Endothelial cell (in vitro differentiated cells): ENCODE measurements at regions not wholly inside any gene's neighbourhood (a gene's known extent, or its start where the extent isn't known, plus 50 kb on each side); places are given as distances from the start of the nearest gene placed in this dataset.

Experiments
- DNase-seq: peaks from one replicate; pipeline ENCODE4 v3.0.0; 2021; ENCODE audit warnings: low spot score
- H3K27ac Mint-ChIP-seq: one replicate; pipeline ENCODE4 v1.8.0; 2021; ENCODE audit warnings: mixed read lengths, inconsistent platforms; ENCODE audit not compliant: unreplicated experiment
- H3K27me3 Mint-ChIP-seq: one replicate; pipeline ENCODE4 v1.8.0; 2021; ENCODE audit warnings: mild to moderate bottlenecking, moderate library complexity, mixed read lengths, inconsistent platforms; ENCODE audit not compliant: unreplicated experiment
- H3K36me3 Mint-ChIP-seq: one replicate; pipeline ENCODE4 v1.8.0; 2021; ENCODE audit warnings: mild to moderate bottlenecking, low read depth, mixed read lengths, inconsistent platforms; ENCODE audit not compliant: unreplicated experiment
- H3K4me1 Mint-ChIP-seq: one replicate; pipeline ENCODE4 v1.8.0; 2021; ENCODE audit warnings: mild to moderate bottlenecking, mixed read lengths, inconsistent platforms; ENCODE audit not compliant: unreplicated experiment
- H3K4me3 Mint-ChIP-seq: one replicate; pipeline ENCODE4 v1.8.0; 2021; ENCODE audit warnings: mild to moderate bottlenecking, mixed read lengths, inconsistent platforms; ENCODE audit not compliant: unreplicated experiment
- H3K9me3 Mint-ChIP-seq: one replicate; pipeline ENCODE4 v1.8.0; 2021; ENCODE audit warnings: mixed read lengths, inconsistent platforms; ENCODE audit not compliant: unreplicated experiment
- TF ChIP-seq, protein P1 (sequence below): fragments of 200-600 bp; sonication (generic); IDR thresholded peaks from one replicate; pipeline ENCODE4 v1.5.0; 2021; ENCODE audit warnings: antibody characterized with exemption; ENCODE audit not compliant: unreplicated experiment

DNA sequence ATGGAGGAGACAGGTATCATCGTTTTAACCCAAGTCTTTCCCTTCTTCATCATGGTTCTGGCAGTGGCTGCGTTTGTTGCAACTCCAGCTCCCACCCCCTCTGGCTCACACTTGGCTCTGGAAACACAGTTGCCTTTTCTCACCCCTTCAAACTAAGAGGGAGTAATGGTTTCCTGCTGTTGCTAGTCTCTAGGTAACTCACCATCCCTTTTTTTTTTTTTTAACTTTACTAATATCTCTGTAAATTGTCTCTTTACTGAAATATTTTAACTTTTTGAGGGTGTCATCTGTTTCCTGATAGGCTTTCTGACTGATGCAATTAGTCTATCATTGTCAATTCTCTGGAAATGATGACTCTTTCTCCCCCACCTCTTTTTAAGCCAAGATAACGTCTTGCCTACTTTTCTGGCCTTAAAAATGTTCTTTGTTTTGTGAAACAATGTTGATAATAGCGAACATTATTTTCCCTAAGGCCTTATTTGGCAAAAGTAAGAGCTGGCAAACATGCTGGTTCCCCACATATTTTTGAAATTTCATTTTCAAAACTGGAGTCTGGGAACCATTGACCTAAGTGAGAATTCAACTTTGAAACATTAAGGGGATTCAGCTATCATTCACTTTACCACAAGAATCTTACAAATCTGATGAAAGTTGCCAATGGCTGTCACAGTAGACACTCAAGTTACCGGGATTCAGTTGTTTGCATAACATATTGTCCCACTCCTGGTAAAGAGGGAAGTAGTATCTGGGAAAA lies 85.3 kb downstream of the LEPR start:
- Mint-ChIP-seq H3K9me3 (no peaks in the 10 kb centered on the region), H3K27me3 (peaks cover 2% of the 10 kb centered on the region), H3K4me1 (peaks cover 7% of the 10 kb centered on the region), H3K36me3 (no peaks in the 10 kb centered on the region), H3K27ac (no peak overlapping the region), H3K4me3 (no peak overlapping the region)
- TF ChIP-seq, protein P1, sequence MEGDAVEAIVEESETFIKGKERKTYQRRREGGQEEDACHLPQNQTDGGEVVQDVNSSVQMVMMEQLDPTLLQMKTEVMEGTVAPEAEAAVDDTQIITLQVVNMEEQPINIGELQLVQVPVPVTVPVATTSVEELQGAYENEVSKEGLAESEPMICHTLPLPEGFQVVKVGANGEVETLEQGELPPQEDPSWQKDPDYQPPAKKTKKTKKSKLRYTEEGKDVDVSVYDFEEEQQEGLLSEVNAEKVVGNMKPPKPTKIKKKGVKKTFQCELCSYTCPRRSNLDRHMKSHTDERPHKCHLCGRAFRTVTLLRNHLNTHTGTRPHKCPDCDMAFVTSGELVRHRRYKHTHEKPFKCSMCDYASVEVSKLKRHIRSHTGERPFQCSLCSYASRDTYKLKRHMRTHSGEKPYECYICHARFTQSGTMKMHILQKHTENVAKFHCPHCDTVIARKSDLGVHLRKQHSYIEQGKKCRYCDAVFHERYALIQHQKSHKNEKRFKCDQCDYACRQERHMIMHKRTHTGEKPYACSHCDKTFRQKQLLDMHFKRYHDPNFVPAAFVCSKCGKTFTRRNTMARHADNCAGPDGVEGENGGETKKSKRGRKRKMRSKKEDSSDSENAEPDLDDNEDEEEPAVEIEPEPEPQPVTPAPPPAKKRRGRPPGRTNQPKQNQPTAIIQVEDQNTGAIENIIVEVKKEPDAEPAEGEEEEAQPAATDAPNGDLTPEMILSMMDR, result no peak
- DNase-seq, result no peak

DNA sequence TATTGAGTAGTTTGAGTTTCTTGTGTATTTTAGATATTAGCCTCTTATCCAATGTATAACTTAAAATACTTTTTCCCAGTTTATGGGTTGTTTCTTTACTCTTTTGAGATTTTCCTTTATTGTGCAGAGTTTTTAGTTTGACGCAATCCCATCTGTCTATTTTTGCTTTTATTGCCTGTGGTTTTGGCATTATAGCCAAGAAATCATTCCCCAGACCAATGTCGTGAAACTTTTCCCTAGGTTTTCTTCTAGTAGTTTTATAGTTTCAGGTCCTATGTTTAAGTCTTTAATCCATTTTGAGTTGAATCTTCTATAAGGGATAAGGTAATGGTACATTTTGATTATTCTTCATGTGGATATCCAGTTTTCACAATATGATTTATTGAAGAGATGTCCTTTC lies 87.6 kb downstream of the LEPR start:
- Mint-ChIP-seq H3K9me3 (no peaks in the 10 kb centered on the region), H3K4me1 (peaks cover 7% of the 10 kb centered on the region), H3K27ac (no peak overlapping the region), H3K27me3 (no peaks in the 10 kb centered on the region), H3K4me3 (no peak overlapping the region), H3K36me3 (no peaks in the 10 kb centered on the region)
- DNase-seq, result no peak
- TF ChIP-seq, protein P1, result no peak

DNA sequence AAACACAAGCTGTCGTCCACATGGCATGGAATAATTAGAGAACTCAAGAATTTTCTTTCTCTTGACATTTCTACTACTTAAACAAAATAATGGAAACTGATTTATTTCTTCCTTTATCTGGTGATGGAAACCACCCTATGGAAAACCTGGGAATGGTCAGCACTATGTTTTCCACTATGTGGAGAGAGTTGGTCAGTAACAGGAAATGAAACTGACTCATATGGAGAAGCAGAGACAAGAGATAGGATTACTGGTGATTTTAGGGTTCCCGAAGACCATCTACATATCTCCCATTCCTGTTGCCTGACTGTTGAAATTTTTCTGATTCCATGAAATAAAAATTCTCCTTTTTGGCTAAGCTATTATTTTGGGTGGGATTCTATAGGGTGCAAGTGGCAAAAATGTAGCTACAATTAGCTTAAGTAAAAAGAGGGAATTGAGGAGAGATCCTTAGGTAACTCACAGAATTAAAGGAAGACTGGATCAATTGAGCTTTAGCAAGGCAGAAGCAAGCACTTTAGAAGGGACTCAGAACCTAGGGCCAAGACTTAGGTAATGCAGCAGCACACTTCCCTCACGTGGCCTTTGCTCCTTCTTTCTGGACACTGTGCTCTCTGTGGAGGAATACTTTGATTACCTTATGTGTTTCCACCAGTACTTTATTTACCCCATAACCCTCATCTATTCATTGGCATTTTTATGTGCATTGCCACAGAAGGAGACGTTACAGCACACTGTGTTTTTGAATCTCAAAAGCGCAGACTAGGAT lies 89.6 kb downstream of the LEPR start:
- H3K36me3 Mint-ChIP-seq, result no peaks in the 10 kb centered on the region
- TF ChIP-seq, protein P1, result no peak
- H3K4me1 Mint-ChIP-seq, result peaks cover 7% of the 10 kb centered on the region
- no peak overlapping the region for H3K27ac Mint-ChIP-seq
- H3K4me3 Mint-ChIP-seq, result no peak overlapping the region
- H3K27me3 Mint-ChIP-seq, result no peaks in the 10 kb centered on the region
- no peaks in the 10 kb centered on the region for H3K9me3 Mint-ChIP-seq
- DNase-seq, result no peak

DNA sequence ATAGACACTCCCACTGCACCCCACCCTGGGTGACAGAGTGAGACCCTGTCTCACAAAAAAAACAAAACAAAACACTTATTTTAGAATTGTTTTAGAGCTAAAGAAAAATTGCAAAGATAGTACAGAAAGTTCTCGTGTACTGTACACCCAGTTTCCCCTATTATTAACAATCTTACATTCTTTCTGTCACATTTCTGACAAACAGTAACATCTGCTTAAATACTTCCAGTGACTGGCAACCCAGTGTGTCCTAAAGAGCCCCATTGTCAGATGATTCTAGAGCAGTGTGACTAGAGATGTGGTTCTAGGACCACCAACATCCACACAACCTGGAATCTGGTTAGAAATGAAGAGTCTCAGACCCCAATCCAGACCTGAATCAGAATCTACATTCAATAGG lies 90.5 kb downstream of the LEPR start:
- no peak for DNase-seq
- H3K27me3 Mint-ChIP-seq, result no peaks in the 10 kb centered on the region
- peaks cover 7% of the 10 kb centered on the region for H3K4me1 Mint-ChIP-seq
- no peaks in the 10 kb centered on the region for H3K36me3 Mint-ChIP-seq
- TF ChIP-seq, protein P1, result no peak
- H3K4me3 Mint-ChIP-seq, result no peak overlapping the region
- H3K27ac Mint-ChIP-seq, result no peak overlapping the region
- H3K9me3 Mint-ChIP-seq, result no peaks in the 10 kb centered on the region

DNA sequence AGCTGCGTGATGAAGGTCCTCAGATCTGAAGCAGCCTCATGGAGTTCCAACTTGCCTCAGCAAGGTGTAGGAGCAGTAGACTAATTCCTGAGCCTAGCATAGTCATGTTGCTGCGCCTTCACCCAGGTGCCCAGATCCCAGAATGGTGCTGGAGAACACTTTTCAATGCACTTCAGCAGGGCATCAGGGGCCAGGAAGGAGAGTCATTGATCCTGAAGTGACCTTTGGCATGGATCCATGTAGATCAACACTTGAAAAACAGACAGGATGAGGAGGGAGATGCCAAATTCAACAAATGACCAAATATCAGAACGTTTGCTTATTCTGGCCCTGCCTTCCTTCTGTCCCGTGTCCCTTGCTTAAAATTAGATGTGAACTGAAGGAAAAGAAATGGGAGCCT lies 91.9 kb downstream of the LEPR start:
- TF ChIP-seq, protein P1, result no peak
- Mint-ChIP-seq H3K27me3 (no peaks in the 10 kb centered on the region), H3K27ac (no peak overlapping the region), H3K4me1 (peaks cover 7% of the 10 kb centered on the region), H3K4me3 (no peak overlapping the region), H3K36me3 (no peaks in the 10 kb centered on the region), H3K9me3 (no peaks in the 10 kb centered on the region)
- DNase-seq, result no peak
